GM04504 (cell line): ENCODE measurements at regions not wholly inside any gene's neighbourhood (a gene's known extent, or its start where the extent isn't known, plus 50 kb on each side); places are given as distances from the start of the nearest gene placed in this dataset.

Experiments used
- DNase-seq: peaks from one replicate; pipeline ENCODE4 v3.0.0-alpha.2; 2012; ENCODE audit warnings: low read depth

DNA sequence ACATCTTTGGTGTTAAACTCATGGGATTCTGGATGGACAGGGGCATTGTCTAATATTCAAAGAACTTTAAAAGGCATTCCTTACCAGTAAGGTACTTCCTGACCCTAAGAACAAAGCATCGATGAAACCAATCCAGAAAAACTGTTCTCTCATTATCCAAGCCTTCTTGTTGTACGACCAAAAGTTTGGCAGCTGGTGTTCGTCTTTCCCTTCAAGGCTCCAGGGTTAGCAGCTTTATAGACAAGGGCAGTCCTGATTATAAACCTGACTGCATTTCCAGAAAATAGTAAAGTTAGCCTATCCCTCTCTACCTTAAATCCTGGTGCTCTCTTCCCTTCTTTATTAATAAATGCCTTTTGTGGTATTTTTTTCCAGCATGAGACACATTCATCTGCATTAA is 149.4 kb upstream of the MRPS30 start:
- no peak for DNase-seq

DNA sequence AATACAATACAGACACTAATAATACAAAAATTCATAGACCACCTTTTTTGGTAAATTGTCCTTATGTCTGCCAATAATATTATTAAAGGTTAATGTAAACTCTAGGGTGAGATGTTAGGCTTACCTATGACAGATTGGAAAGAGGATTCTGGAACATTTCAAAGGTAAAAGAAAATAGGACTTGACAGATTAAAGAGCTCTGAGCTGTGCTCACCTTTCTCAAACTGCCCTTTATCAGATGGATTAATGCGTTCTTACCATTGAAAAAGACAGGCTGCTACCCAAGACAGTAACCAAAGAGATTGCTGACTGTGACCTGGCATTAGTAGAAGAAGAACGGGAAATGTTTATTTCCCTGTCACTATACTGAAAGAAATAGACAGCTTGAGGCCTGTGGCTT is 156.1 kb upstream of the MRPS30 start:
- no peak for DNase-seq

- no peak for DNase-seq
Measured at GRCh38 chr5:44646016-44646415, 162.7 kb upstream of the MRPS30 start.

GRCh38 chr5:44645502-44645901 is 163.2 kb upstream of the MRPS30 start:
- DNase-seq = no peak

- DNase-seq = no peak
Measured at GRCh38 chr5:44644628-44645027, 164.1 kb upstream of the MRPS30 start.

DNA sequence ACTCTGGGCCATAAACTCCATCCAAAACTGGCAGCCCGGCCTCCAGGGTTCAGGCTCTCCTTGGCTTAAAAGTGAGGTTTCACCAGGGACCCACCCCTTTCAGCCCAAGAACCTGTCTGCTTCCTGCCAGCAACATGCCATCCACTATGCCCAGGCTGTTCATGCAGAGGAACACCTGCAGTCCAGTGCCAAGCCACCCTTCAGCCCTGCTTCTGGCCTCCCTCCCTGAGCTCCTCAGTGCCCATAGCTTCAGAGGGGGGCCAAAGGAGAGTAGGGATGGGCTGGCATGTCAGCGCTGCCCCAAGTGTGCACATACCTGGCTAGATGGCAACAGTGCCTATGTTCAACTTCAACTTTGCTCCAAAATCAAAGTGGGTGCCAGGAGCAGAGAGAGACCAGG is 166.9 kb upstream of the MRPS30 start:
- no peak for DNase-seq

- DNase-seq = no peak
Measured at GRCh38 chr5:44640945-44641456, 167.7 kb upstream of the MRPS30 start.

- no peak for DNase-seq
Measured at GRCh38 chr5:44637916-44638869, 170.6 kb upstream of the MRPS30 start.

GRCh38 chr5:44632344-44632743 is 176.4 kb upstream of the MRPS30 start:
- no peak for DNase-seq

DNA sequence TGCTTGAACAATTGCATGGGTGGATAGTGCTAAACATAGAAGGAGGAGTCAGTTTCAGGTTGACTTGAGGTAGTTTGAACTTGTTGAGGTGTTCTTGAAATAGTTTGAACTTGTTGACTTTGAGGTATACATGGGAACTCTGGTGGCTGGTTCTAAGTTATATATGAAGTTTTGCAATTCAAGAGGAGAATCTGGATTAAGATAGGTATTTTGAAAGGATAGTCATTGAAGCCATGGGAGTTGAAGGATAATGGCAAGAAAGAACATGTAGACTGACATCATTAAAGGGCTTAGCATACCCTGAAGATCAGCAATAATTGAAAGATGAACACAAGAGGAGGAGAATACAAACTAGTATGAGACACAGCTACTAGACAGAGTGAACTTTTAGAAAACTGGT is 181.9 kb upstream of the MRPS30 start:
- DNase-seq = no peak

GRCh38 chr5:44622331-44622730 is 186.4 kb upstream of the MRPS30 start:
- DNase-seq = no peak

DNA sequence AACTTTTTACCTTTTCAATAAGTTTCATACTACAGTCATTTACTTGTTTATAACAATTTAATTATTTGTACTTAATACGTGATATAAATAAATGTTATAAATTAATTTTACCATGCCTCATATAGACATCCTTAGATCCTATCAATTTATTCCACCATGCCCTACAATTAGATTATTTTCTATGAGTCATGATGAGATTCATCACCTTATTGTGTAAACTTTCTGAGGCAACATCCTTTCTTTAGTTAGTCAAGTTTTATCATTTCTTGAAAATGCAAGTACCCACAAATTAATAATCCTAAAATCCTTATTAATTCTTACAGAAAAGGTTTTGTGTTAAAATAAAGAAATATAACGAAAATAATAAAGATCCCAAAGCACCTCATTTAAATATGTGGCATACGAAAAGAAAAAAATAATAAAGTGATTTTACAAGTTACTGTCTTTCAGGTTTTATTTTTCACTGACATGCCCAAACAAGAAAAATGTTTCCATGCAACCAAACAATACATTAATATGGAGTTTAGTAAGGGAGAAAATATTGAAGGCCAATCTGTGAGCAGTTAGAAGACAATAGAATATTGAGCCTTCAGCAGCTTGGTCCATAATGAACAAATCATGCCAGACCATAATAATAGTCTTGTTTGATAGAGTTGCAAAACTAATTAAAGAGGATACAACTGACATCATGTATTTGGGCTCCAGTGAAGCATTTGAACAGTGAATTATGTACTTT is 188.7 kb upstream of the MRPS30 start:
- no peak for DNase-seq

- no peak for DNase-seq
Measured at GRCh38 chr5:44614845-44615244, 193.9 kb upstream of the MRPS30 start.

GRCh38 chr5:44613936-44614335 is 194.8 kb upstream of the MRPS30 start:
- DNase-seq = no peak

DNA sequence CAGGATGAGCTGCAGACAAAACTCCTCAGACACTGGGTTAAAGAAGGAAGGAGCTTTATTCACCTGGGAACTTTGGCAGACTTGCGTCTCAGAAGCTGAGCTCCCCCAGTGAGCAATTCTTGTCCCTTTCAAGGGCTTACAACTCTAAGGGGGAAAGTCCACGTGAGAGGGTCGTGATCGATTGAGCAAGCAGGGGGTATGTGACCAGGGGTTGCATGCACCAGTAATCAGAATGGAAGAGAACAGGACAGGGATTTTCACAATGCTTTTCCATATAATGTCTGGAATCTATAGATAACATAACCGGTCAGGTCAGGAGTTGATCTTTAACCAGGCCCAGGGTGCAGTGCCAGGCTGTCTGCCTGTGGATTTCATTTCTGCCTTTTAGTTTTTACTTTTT is 202.8 kb upstream of the MRPS30 start:
- no peak for DNase-seq

DNA sequence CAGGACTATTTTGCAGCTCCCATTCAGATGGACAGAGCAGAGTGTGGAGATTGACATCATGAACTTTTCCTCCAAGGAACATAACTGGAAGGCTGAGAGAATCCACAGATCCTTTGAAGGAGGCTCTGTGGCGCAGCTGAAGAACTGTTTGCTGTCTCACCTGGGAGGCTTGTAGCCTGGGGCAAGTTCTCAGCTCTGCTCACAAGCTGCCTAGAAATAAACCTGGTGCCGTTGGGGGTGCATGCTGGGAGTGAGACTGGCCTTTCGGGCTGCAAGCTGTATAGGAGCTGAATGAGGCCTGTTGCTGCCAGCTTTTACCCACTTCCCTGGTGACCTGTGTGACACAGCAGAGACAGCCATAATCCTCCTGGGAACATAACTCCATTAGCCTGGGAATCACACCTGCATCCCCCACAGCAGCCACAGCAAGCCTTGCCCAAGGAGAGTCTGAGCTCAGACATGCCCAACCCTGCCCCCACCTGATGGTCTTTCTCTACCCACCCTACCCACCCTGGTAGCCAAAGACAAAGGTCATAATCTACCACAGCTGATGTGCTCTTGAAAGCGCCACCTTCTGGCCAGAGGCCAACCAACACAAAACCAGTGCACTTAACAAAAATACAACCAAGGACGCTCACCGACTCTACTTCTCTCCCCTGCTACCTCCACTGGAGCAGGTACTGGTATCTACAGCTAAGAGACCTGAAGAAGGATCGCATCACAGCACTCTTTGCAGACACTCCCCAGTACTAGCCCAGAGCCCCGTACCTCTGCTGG is 205.1 kb upstream of the MRPS30 start:
- DNase-seq = no peak

DNA sequence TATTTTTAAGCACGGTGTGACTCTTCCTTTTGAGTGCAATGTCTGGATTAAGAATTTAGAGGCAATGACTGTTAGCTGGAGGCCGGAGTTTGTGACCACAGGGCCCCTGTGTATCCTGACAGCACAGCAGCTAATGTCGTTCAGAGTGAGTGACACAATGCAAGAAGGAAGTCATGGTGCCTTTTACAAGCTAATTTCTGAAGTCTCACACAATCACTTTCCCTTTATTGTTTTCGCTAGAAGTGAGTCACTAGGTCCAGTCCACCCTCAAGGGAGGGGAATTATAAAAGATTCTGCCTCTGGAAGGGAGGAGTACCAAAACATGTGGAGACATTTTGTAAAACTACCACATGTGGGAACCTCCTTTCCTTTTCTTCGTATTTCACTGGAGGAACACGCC is 185.5 kb upstream of the FGF10 start:
- DNase-seq = no peak

DNA sequence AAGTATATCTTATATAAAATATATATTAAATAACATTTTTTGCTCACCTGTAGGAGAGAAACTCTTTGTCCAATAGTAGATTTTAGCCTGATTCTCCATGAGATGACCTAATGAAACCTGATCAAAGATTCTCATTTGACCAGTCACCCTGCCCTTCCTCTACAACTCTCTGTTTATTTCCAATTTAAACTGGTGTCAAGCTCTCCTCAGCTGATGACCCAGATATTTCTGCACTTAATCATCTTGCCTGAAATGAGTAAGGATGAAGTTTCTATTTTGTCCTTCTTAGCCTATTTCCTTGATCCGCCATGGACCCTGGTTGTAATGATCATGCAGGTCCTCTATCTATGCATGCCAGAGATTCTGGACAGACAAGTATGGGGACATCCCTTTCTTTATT is 179.3 kb upstream of the FGF10 start:
- no peak for DNase-seq

DNA sequence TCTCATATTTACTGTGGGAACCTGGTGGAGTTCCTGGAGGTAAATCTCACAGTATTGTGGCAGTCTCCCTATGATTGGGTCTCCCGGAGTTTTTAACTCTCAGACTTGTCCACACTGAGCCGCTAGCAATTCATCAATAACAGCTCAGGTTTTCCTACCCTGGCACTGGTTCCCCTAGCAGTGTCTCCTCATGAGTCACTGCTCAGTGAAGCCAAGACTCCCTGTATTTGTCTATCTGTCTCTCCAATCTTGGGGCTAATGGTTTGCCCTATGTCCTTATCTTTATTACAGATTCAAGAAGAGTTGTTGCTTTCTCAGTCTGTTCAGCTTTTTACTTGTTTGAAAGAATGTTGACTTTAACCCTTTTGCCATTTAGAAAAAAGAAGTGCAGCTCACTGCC is 176.7 kb upstream of the FGF10 start:
- no peak for DNase-seq

GRCh38 chr5:44565360-44565759 is 176.1 kb upstream of the FGF10 start:
- no peak for DNase-seq

DNA sequence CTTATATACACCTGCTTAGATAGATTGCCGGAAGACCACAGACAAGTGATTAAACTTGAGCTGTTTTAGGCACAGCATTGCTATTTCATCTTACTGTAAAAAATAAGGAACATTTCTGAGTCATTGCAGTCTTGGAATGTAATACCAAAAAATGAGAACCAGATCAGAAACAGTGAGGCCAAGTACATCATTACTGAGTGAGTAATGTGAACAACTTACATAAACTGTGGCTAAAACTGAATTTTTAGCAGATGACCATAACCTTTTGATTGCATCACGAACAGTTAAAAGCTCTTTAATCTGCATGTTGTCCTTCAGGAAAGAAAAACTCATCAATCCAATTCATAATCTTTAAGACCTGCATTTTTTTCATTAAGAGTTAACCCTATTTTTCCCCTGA is 157.1 kb upstream of the FGF10 start:
- DNase-seq = peak; percentile 49

DNA sequence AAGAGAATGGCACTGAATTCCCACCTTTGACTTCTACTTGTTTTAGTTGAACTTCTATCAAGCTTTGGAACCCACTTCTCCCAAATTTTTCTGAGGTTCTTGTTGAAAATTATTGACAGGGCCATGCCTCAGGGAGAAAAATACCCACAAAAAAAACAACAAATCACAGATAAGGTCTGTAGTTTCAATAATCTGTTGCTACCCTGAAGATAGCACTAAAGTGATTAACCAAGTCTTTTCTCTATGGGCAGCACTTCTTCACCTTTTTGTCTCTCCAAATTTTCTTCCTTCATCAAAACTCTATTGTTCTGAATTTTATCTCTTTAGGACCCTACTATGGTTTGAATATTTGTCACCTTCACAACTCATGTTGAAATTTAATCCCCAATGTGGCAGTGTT is 154.3 kb upstream of the FGF10 start:
- DNase-seq = no peak
